HG02970 (cell line): ENCODE measurements at regions not wholly inside any gene's neighbourhood (a gene's known extent, or its start where the extent isn't known, plus 50 kb on each side); places are given as distances from the start of the nearest gene placed in this dataset.
"Not testable (repeated sequence)": the region's sequence is repeated elsewhere in the genome, so short reads cannot be mapped to it uniquely, and the experiment has no call there.

ENCODE experiments used
- ATAC-seq: cut with Tn5 transposase; IDR thresholded peaks from one replicate; pipeline ENCODE4 v1.9.1; 2021; ENCODE audit warnings: mild to moderate bottlenecking, moderate library complexity, moderate number of reproducible peaks; ENCODE audit not compliant: unreplicated experiment, low FRiP score

DNA sequence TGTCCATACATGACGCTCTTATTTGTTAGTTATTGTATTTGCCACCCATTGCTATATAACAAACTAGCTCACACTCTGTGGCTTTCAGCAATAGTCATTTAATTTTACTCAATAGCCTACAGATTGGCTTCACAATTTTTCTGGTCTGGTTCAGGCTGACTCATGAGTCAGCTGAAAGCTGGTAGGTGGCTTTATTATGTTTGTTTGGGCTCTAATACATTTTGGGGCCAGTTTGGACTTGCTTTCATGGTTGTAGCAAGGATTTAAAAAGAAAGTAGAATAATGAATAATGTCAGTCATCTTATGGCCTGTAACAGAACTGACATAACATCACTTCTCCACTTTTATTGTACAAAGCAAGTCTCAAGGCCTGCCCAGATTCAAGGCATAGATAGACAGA, 338.7 kb downstream of the LRRIQ3 start:
- no peak for ATAC-seq

DNA sequence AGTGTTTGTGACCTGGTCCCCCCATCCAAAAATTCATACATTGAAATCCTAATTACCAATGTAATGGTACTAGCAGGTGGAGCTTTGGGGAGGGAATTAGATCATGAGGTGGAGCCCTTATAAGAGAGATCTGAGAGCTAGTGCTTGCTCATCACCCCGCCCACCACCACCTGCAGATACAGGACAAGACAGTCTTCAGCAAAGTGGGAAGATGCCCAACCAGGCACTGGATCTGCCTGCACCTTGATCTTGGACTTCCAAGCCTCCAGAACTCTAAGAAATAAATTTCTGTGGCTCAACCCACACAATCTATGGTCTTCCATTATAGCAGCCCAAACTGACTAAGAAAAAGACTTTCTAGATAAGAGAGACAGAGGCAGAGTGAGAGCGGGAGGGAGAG, 343.4 kb downstream of the LRRIQ3 start:
- no peak for ATAC-seq

DNA sequence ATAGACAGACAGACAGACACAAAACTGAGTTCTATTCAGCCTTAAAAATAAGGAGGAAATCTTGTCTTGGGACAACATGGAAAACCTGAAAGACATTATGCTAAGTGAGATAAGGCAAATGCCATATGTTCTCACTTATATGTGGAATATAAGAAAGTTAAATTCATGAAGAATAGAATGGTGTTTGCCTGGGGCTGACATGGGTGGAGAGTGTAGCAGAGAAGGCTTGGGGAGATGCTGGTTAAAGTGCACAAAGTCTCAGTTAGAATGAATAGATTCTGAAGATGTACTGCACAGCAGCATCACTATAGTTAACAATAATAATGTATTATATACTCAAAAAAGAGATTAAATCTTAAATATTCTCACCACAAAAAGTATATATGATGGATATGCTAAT, 355.5 kb downstream of the LRRIQ3 start:
- ATAC-seq: no peak

DNA sequence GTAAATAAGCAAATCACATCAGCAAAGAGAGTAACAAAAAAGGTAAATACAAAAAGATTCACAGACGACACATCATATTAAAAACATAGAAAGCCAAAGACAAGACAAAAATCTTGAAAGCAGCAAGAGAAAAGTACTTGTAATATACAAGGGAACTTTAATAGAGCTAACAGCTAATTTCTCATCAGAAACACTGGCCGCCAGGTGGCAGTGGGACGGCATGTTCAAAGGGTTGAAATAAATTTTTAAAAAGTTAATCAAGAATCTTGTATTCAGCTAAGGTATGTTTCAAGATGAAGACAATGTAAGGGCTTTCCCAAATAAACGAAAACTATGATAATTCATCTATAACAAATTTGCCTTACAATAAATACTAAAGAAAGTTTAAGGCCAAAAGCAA, 358.1 kb downstream of the LRRIQ3 start:
- ATAC-seq: no peak

- ATAC-seq: no peak
Observed at GRCh38 chr1:73832276-73833181, 365.4 kb downstream of the LRRIQ3 start.

DNA sequence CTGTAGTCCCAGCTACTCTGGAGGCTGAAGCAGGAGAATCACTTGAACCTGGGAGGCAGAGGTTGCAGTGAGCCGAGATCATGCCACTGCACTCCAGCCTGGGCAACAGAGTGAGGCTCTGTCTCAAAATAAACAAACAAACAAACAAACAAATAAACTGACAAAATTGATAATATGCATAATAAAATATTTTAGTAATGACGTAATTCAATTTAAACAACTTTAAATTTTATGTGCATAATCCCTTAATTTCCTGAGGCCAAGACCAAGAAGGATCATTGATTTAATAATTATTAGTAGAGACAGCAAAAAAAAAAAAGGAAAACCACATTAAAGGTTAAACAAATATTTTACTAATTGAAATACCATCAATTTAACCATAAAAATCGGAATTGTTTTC, 370.7 kb downstream of the LRRIQ3 start:
- not testable (repeated sequence) for ATAC-seq

DNA sequence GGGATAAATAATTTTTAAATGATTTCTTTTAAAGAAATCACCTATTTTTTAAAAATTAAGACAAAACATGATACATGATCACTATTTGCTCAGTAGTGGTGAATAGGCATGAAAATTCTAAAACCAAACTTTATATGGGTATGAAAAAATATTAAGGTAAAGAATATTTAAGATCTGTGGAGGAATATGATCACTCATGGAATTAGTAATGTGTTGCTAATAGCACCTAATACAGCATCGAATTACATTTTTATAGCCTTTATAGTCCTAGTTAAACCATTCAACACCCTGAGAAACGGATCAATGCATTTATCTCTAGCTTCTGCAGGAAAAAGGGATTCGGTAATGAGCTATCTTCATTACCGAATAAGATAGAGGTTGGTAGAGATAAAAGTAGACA, 373.9 kb downstream of the LRRIQ3 start:
- ATAC-seq: no peak

GRCh38 chr1:73821520-73821919, 376.5 kb downstream of the LRRIQ3 start:
- ATAC-seq: no peak

- no peak for ATAC-seq
Observed at GRCh38 chr1:73820843-73821242, 377.1 kb downstream of the LRRIQ3 start.

- no peak for ATAC-seq
Observed at GRCh38 chr1:73813716-73814115, 384.3 kb downstream of the LRRIQ3 start.

DNA sequence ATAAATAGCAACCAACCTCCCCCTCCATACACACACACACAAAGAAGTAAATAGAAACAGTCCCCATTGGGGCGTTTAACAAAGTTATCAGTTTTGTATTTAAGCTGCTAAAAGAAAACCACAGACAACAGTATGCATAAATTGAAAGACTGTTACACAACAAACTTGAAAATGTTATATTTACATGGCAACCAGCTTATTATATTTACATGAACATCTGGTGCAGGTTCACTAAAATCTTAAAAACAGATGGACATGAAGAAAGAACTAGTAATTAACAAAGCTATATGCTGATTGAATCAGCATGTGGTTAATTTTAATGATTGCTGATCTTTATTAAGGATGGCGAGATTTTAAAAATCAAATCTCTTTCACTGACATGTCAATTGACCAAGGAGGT, 384.7 kb downstream of the LRRIQ3 start:
- ATAC-seq: no peak

- ATAC-seq: no peak
Observed at GRCh38 chr1:73811798-73812197, 386.2 kb downstream of the LRRIQ3 start.

GRCh38 chr1:73804935-73805334, 393.0 kb downstream of the LRRIQ3 start:
- ATAC-seq: no peak

GRCh38 chr1:73803380-73803779, 394.6 kb downstream of the LRRIQ3 start:
- ATAC-seq: no peak

- ATAC-seq: no peak
Observed at GRCh38 chr1:73801912-73802429, 396.0 kb downstream of the LRRIQ3 start.

GRCh38 chr1:73800376-73800775, 397.6 kb downstream of the LRRIQ3 start:
- ATAC-seq: no peak

DNA sequence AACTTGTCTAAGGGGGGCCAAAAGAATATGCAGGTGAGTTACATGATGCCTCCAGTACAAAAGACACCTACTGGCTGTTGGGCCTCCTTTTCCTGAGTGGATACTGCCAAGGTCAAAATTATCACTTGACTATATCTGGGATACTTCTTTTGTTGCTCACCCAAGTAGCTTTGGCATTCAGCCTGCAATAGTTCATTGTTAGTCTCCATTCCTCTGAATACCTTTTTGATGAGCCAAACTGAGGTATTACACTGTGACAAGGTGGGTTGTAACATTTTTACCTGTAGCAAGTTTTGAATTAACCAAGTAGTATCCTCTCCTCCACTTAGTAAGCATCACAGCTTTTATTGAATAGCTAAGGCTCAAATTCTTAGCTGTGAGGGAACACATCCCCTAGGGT, 408.0 kb downstream of the LRRIQ3 start:
- ATAC-seq: no peak

GRCh38 chr1:73784026-73784425, 413.9 kb downstream of the LRRIQ3 start:
- ATAC-seq: no peak

- ATAC-seq: no peak
Observed at GRCh38 chr1:73783352-73783751, 414.6 kb downstream of the LRRIQ3 start.

DNA sequence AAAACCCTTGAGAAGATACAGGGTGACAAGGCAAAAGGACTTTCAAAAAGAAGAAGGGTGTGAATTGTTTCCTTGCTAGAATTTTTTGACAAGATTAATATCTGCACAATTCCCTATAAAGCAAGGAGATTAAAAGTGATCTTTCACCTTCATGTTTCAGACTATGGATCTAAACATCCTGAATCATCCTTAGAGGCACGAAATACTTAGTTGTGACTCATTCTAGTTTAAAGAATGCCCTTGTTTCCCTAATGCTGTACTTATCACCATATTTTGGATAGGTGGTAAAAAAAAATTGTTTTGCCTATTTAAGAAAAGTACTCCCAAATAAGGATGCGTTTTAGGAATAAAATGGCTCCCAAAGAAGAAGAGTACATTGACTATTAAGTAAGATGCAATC, 415.1 kb downstream of the LRRIQ3 start:
- no peak for ATAC-seq

DNA sequence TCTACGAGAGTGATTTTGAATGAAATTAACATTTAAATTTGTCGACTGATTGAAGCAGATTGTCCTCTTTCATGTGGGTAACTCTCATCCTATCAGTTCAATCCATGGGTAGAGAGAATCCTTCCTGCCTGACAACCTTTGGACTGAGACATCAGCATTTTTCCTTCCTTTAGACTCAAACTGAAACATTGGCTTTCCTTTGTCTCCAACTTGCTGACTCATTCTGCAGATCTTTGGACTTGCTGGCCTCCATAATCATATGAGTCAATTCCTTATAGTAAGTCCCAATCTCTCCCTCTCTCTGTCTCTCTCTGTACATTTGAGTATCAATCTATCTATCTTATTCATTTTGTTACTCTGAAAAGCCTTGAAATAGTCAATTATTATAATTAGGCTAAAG, 416.7 kb downstream of the LRRIQ3 start:
- no peak for ATAC-seq

DNA sequence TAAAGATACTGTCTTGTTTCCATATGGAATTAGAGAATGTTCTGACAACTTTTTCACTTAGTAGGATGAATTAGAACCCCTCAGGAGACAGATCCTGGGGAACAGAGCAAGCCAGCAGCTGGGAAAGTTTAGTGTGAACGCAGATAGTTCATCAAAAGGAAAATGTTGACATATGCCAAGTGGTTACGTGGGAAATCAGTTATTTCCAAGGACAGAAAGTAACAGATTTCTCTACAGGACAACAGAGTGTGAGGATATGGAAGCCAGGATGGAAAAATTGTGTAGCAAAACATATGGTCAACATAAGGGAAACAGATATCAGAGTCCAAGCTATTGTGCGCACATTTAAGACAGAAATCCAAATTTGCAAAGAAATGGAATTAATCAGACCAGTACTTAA, 419.5 kb downstream of the LRRIQ3 start:
- no peak for ATAC-seq
